ENCODE measurements at regions not wholly inside any gene's neighbourhood (a gene's known extent, or its start where the extent isn't known, plus 50 kb on each side); places are given as distances from the start of the nearest gene placed in this dataset.

GRCh38 chr3:180093535-180093934, 56.8 kb upstream of the PEX5L start:
- TF ChIP-seq ZNF140 (CRISPR knock-in tag; IDR thresholded peaks at IDR 0.05) (no peak), IRF1 (CRISPR knock-in tag; IDR thresholded peaks at IDR 0.05; ENCODE audit: borderline replicate concordance) (no peak), ZZZ3 (IDR thresholded peaks at IDR 0.05) (no peak), PHB (CRISPR knock-in tag; IDR thresholded peaks at IDR 0.05) (no peak), ZNF24 (IDR thresholded peaks at IDR 0.05) (no peak), ZNF347 (CRISPR knock-in tag; IDR thresholded peaks at IDR 0.05; ENCODE audit: low read depth) (no peak), MAX (CRISPR knock-in tag; IDR thresholded peaks at IDR 0.05) (no peak)
